ENCODE measurements at regions not wholly inside any gene's neighbourhood (a gene's known extent, or its start where the extent isn't known, plus 50 kb on each side); places are given as distances from the start of the nearest gene placed in this dataset.
A peak's percentile ranks its signal among the peaks of the same experiment; 100 is the strongest.
"Not testable (repeated sequence)": the region's sequence is repeated elsewhere in the genome, so short reads cannot be mapped to it uniquely, and the experiment has no call there.

GRCh38 chr5:20988933-20989332 is 1000.9 kb upstream of the CDH18 start:
- DNase-seq; intact Hi-C loops (cut with DNase I): not testable (repeated sequence)

GRCh38 chr5:20985754-20986153 is 997.8 kb upstream of the CDH18 start:
- intact Hi-C loops (cut with DNase I): no loop called here
- no peak for DNase-seq

GRCh38 chr5:20974426-20974825 is 986.4 kb upstream of the CDH18 start:
- no peak for DNase-seq

GRCh38 chr5:20972419-20972925 is 984.5 kb upstream of the CDH18 start:
- intact Hi-C loops (cut with DNase I): no loop called here
- DNase-seq: peak in 34 of 42 donors; percentile 8 to 70 (median 32)

More at GRCh38 chr5:20974426-20974825, 986.4 kb upstream of the CDH18 start:
- intact Hi-C loops (cut with DNase I): no loop called here

- no peak for DNase-seq
- intact Hi-C loops (cut with DNase I): no loop called here
Observed at GRCh38 chr5:20959347-20959746, 971.3 kb upstream of the CDH18 start.

GRCh38 chr5:20958641-20959040 is 970.6 kb upstream of the CDH18 start:
- intact Hi-C loops (cut with DNase I): no loop called here
- no peak for DNase-seq

GRCh38 chr5:20956134-20956533 is 968.1 kb upstream of the CDH18 start:
- intact Hi-C loops (cut with DNase I): no loop called here
- DNase-seq: no peak

GRCh38 chr5:20949636-20950035 is 961.6 kb upstream of the CDH18 start:
- no peak for DNase-seq
- intact Hi-C loops (cut with DNase I): no loop called here

- intact Hi-C loops (cut with DNase I); DNase-seq: not testable (repeated sequence)
Observed at GRCh38 chr5:20943183-20943971, 955.4 kb upstream of the CDH18 start.

GRCh38 chr5:20942603-20943002 is 954.6 kb upstream of the CDH18 start:
- intact Hi-C loops (cut with DNase I); DNase-seq: not testable (repeated sequence)

GRCh38 chr5:20940786-20941185 is 952.8 kb upstream of the CDH18 start:
- intact Hi-C loops (cut with DNase I); DNase-seq: not testable (repeated sequence)

- DNase-seq; intact Hi-C loops (cut with DNase I): not testable (repeated sequence)
Observed at GRCh38 chr5:20890936-20891335, 902.9 kb upstream of the CDH18 start.

- DNase-seq; intact Hi-C loops (cut with DNase I): not testable (repeated sequence)
Observed at GRCh38 chr5:20875726-20876125, 887.7 kb upstream of the CDH18 start.

- DNase-seq: not testable (repeated sequence)
Observed at GRCh38 chr5:20865892-20866291, 877.9 kb upstream of the CDH18 start.

GRCh38 chr5:20833081-20833627 is 845.2 kb upstream of the CDH18 start:
- intact Hi-C loops (cut with DNase I): no loop called here
- DNase-seq: peak in 10 of 42 donors; percentile 5 to 54 (median 16)

More at GRCh38 chr5:20865892-20866291, 877.9 kb upstream of the CDH18 start:
- intact Hi-C loops (cut with DNase I): not testable (repeated sequence)

GRCh38 chr5:20832204-20833080 is 844.4 kb upstream of the CDH18 start:
- DNase-seq: peak in 1 of 42 donors; percentile 21
- intact Hi-C loops (cut with DNase I): no loop called here

GRCh38 chr5:20825951-20826350 is 838.0 kb upstream of the CDH18 start:
- DNase-seq; intact Hi-C loops (cut with DNase I): not testable (repeated sequence)

- intact Hi-C loops (cut with DNase I): not testable (repeated sequence)
- peak in 2 of 42 donors; percentile 7 to 32 for DNase-seq
Observed at GRCh38 chr5:20797216-20797615, 809.2 kb upstream of the CDH18 start.

- DNase-seq; intact Hi-C loops (cut with DNase I): not testable (repeated sequence)
Observed at GRCh38 chr5:20784755-20785154, 796.8 kb upstream of the CDH18 start.
